ENCODE measurements at regions not wholly inside any gene's neighbourhood (a gene's known extent, or its start where the extent isn't known, plus 50 kb on each side); places are given as distances from the start of the nearest gene placed in this dataset.

DNA sequence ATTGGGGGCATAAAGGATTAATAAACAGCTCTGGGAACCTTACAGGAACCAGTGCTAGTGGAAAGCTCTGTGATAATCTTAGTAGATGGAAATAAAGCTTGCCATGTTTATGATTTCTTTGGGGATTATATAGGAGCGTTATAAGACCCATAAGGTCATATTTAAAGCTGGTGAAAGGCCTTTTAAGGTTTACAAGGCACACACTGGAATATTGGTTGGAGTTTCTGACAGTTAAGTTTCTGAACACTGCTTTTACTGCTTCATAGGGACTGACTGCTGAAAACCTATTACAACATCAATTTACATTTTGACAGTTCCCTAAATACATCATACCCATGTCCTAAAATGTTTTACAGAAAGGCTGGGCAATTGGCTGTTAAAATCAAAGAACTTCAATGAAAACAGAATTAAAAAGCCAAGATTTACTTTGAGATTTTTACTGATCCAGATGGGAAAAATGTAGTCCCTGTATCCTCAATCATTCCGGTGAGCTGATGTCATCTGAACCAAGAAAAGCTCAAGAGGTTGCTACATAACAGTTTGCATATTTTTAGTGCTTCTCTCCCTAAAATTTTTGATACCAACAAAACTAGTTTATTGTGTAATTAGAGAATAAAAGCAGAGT is 153.7 kb upstream of the IGF1 start:
- DNase-seq (ENCODE audit: extremely low read depth, insufficient read length): no peak

GRCh38 chr12:102631274-102631673 is 150.9 kb upstream of the IGF1 start:
- Histone ChIP-seq H3K4me3 (replicated peaks; ENCODE audit: low read depth, low read length) (no peak overlapping the region), H3K27me3 (replicated peaks; ENCODE audit: control insufficient read depth, insufficient read depth, low read length) (no peaks in the 10 kb centered on the region), H3K36me3 (ENCODE audit: control insufficient read depth, insufficient read depth, low read length) (no peaks in the 10 kb centered on the region)
- no peak for DNase-seq (ENCODE audit: extremely low read depth, insufficient read length)
- TF ChIP-seq CTCF (IDR thresholded peaks at IDR 0.05; ENCODE audit: insufficient read depth, low read length, poor library complexity, severe bottlenecking): no peak

More for the DNA sequence above, 153.7 kb upstream of the IGF1 start:
- no peak for TF ChIP-seq CTCF (IDR thresholded peaks at IDR 0.05; ENCODE audit: insufficient read depth, low read length, poor library complexity, severe bottlenecking)
- H3K27me3 ChIP-seq (replicated peaks; ENCODE audit: control insufficient read depth, insufficient read depth, low read length): no peaks in the 10 kb centered on the region
- H3K4me3 ChIP-seq (replicated peaks; ENCODE audit: low read depth, low read length): no peak overlapping the region
- H3K36me3 ChIP-seq (ENCODE audit: control insufficient read depth, insufficient read depth, low read length): no peaks in the 10 kb centered on the region

DNA sequence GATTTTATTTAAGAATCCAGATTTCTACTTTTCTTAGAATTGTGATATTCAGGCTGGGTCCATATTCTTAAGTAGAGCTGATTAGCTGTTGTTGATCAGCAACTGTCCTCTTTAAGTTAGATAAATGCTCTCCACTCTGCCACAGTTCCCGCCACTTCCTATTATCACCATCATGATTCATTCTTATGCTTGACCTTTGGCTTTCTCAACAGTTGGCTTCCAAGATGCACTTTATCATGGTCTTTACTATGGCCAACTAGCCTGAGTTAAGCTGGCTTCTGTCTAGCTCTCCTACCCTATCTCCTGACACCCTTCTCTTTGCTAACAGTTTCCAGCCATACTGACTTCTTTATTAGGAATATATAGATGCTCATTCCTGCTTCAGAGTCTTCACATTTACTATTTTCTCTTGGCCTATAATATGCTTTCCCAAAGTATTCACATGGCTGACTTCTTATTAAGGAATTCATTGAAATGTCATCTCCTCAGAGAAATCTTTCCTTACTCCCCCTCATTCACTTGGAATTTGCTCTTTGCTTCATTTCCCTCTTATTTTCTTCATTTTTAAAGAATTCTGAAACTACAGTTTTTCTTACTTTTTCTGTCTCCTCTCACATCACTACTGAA is 149.0 kb upstream of the IGF1 start:
- Histone ChIP-seq H3K4me3 (replicated peaks; ENCODE audit: low read depth, low read length) (no peak overlapping the region), H3K36me3 (ENCODE audit: control insufficient read depth, insufficient read depth, low read length) (no peaks in the 10 kb centered on the region), H3K27me3 (replicated peaks; ENCODE audit: control insufficient read depth, insufficient read depth, low read length) (no peaks in the 10 kb centered on the region)
- TF ChIP-seq CTCF (IDR thresholded peaks at IDR 0.05; ENCODE audit: insufficient read depth, low read length, poor library complexity, severe bottlenecking): no peak
- no peak for DNase-seq (ENCODE audit: extremely low read depth, insufficient read length)

DNA sequence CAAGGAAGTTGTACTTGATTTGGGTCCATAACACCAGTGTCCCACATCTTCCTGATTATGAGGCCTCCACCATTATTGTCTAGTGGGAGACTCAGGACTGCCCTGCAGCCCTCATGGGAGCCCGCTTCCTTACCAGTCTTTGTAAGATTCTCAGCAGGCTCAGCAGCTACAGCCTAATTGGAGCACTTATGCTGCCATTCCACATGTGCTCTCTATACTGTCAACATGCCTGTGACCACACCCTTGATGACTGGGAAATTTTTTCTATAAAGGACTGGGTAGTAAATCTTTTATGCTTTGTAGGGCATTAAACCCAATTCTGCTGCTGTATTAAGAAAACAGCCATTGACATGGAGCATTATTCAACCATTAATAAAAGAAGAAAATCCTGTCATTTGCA is 145.5 kb upstream of the IGF1 start:
- Histone ChIP-seq H3K36me3 (ENCODE audit: control insufficient read depth, insufficient read depth, low read length) (no peaks in the 10 kb centered on the region), H3K4me3 (replicated peaks; ENCODE audit: low read depth, low read length) (no peak overlapping the region), H3K27me3 (replicated peaks; ENCODE audit: control insufficient read depth, insufficient read depth, low read length) (no peaks in the 10 kb centered on the region)
- DNase-seq (ENCODE audit: extremely low read depth, insufficient read length): no peak
- no peak for TF ChIP-seq CTCF (IDR thresholded peaks at IDR 0.05; ENCODE audit: insufficient read depth, low read length, poor library complexity, severe bottlenecking)

DNA sequence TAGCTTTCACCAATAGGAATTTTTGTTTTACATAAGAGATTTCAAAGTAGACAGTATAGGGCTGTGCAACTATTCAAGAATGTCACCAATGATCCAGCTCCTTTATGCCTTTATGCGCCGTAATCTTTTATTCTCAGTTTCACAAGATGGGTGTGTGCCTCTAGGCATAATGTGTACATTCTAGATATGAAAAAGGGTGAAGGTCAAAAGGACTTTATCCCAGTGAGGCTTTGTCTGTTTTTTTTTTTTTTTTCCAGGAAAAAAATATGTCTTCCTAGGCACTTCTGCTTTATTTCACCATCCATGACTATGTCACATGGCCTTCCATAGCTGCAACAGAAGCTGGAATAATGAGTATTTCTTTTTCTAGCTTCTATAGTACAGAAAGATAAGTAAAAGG is 142.3 kb upstream of the IGF1 start:
- Histone ChIP-seq H3K36me3 (ENCODE audit: control insufficient read depth, insufficient read depth, low read length) (no peaks in the 10 kb centered on the region), H3K27me3 (replicated peaks; ENCODE audit: control insufficient read depth, insufficient read depth, low read length) (no peaks in the 10 kb centered on the region; the same call in 1 of the 2 replicates), H3K4me3 (replicated peaks; ENCODE audit: low read depth, low read length) (no peak overlapping the region)
- TF ChIP-seq CTCF (IDR thresholded peaks at IDR 0.05; ENCODE audit: insufficient read depth, low read length, poor library complexity, severe bottlenecking): no peak
- no peak for DNase-seq (ENCODE audit: extremely low read depth, insufficient read length)

Data from GM06990 (cell line).